ENCODE measurements at regions not wholly inside any gene's neighbourhood (a gene's known extent, or its start where the extent isn't known, plus 50 kb on each side); places are given as distances from the start of the nearest gene placed in this dataset.

DNA sequence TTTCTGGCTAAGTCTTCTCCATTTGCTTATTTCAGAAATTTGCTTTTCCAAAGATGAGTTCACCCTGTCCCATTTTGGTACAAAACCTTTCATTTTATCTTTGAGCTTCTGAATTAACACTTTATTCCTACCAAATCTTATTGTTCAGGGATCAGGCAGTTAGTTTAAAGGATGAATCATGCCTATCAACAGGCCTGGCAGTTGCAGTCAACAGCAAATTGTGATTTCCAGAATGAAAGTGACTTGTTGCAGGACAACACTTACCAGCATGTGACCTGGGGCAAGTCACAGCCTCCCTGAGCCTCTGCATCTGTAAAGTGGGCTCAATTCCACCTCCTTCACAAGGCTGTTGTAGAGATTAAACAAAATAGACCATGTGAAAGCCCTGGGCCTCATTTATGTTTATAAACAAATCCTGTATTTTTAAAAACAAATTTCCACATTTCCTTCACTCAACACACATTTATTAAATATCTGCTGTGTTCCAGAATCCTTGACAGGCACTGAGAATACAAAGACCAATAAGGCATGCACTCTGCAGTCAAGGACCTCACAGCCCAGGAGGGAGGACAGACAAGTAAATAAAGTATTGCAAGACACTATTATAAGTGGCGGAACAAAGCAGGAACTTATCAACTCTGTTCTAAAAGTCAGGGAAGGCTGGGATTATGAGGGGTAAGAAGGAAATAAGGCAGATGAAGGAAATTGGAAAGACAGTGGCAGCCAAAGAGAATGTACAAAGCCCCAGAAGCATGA lies 359.1 kb upstream of the IL12A start:
- no peak for DNase-seq

DNA sequence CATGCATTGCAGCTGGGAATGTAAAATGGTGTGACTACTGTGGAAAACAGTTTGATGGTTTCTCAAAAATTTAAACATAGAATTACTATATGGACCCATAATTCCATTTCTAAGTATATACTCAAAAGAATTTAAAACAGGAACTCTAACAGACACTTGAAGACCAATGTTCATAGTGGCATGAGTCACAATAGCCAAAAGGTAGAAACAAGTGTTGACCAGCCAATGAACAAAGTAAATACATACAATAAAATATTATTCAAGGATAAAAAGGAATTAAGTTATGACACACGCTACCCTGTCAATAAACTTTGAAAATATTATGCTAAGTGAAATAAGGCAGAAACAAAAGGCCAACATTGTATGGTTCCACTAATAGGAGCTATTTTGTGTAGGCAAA lies 357.4 kb upstream of the IL12A start:
- DNase-seq, result no peak

DNA sequence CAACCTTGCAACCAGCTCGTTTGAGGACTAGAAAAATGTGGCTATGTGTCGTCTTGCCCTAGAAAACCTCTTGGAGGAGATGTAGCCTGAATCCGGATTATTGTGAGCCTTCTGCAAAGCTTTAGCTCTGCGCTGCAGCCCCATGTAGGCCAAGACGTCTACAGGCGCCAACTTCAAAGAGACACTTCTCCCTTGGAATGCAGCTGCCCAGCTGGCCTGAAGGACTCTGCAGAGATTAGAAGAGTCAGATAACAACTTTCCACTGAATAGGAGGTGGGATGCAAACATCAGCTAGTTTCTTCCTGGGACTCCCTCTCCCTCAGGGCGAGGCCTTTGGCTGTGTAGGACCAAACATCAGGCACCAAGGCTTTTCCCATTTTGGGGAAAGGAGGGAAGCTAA lies 356.5 kb upstream of the IL12A start:
- DNase-seq, result no peak

DNA sequence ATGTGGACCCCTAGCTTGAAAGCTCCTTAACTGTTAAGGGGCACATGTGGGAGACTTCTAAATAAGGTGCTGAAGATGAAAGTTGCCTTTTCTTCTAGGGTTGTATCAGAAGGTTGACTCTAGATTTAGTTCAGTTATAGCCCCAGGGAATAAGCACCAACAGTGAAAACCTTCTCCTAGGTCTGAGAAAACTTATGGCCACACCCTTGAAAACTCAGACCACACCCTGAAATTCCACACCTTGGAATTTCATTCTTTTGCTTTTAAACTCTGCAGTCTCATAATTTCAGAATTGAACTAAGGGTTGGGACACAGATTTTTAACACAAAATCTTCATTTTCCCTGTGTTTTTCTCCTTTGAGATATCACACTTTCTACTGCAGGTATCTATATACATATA lies 355.8 kb upstream of the IL12A start:
- DNase-seq, result no peak

DNA sequence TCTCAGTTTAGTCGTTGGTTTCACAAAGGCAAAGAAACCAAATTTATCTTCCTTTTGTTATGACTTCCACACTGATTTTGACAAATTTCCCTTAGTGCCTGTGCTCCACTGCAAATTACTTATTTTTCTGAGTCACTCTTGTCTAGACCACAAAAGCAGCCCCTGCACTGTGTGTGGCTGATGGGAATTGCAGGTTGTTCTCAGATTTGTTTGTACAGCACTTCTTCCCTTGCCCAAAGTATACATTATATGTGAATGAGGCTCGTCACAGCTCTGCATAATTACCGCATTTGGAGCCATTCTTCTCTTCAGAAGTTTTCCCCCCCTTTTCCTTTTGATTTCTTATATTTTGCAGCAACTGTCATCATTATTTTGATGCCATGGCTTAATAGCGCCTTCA lies 354.2 kb upstream of the IL12A start:
- no peak for DNase-seq

DNA sequence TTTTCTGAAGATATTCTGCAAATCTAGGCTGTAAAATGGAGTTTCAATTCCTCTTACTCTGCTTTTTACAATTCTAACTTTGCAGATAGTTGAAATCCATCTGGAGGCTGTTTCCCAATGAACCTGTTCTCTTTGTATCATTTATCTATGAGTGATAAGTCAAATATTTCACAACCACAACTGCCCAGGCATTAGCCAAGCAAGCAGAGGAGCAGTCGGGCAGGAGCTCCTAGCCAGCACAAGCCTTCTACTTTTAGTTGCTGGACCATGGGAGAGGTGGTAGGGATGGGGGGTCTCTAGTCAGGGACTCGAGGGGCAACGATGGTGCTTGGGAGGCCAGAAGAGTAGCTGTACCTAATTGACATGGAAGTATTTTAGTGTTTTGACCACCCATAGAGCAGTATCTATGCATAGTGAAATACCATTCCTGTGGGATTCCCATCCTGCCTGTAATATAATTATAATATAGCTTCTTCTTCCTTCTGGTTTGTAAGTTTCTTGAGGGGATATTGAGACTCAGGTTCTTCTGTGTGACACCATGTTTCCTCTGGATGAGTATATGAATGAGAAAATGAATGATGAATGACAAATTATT lies 353.5 kb upstream of the IL12A start:
- DNase-seq, result no peak

DNA sequence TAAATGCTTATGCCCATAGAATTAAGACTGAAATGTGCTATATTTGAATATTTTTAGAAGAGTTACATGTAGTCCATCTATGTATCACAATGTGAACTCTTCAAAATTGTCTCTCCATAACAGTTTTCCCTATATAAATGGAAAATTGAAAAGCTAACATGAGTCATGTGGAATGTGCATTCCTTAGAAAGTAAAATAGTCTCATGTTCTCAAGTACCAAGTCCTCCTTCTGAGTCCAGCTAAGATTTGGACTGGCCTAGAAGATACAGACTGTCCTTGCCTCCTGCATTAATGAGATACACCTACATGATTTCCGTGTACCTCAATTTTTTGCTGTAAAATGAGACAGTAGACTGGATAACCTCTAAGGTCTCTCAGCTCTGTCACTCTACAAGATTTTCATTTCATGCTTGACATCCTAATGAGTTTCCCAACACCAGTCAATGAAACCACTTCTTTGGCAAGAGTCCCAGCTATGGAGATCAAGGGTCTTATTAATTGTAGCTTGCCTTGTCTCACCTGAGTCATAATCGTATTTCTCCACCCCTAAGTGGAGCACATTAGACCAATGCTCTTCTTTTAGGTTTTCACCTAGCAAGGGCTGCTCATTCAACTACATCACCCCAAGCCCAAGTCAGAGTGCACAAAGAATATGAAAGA lies 350.6 kb upstream of the IL12A start:
- no peak for DNase-seq

DNA sequence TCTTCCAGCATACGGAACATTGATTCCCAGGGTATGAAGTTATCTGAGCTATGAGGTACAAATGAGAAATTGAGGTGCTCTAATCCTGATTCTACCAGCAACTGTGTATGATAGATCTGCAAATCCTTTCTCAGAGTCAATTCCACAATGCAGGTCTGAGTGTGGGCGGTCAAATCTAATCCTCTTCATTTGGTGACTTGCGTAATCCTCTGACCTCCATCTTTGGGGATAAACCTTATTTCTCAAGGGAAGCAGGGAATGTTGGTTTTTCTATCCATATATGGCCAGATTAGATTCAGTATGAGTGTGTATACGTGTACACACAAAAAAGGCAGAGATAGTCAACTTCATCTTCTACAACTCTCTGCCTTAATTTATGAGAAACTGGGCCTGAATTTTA lies 348.4 kb upstream of the IL12A start:
- DNase-seq, result no peak

DNA sequence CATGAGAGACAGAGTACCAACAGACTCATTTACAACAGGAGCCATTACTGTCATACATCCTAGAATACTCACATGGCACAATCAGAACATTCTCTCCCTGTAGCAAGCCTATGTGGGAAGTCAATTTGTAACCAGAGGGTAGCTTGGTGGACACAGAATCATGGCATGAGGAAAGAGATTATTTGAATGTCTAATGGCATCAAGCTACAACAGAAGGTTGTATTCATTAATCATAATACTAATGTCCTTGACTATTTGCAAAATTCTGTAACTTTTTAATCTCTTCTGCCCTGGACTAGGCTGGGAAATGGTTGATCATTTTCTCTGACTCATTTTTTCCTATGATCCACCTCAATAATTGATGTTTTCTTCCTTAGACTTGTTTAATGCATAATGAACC lies 345.2 kb upstream of the IL12A start:
- DNase-seq, result no peak

DNA sequence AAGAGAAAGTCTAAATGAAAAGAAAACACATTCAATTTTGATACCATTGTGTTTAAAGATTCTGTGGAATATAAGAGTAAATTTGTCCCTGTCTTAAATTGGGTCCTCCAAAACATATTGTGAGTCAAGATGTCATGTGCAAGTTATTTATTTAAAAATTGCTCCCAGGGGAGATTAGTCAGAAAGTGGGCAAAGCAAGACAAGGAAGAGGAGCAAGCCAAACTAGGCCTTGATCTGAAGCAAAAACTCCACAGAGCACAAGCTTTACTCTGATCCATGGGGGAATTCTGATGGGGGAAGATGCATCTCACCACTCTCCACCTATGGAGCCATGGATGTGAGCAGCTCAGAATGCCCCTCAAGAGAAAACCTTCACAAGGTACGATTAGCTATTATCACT lies 342.8 kb upstream of the IL12A start:
- DNase-seq, result no peak

DNA sequence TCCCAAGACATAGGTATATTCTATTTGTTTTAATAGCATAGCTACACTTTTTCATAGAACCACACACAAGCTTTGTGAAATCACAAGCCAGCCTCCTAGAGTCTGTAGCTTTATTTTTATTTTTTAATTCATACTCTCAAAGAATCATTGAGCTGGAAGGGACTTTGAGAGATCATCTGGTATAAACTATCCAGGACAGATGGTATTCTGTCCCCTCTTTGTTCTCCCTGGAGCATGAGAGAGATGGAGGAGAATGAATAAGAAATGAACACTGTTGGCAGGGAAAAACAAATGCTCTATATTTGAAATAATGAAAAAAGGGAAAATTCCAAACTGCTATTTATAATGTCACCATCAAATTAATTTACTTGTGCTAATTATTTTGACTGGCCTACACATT lies 338.7 kb upstream of the IL12A start:
- DNase-seq, result no peak

DNA sequence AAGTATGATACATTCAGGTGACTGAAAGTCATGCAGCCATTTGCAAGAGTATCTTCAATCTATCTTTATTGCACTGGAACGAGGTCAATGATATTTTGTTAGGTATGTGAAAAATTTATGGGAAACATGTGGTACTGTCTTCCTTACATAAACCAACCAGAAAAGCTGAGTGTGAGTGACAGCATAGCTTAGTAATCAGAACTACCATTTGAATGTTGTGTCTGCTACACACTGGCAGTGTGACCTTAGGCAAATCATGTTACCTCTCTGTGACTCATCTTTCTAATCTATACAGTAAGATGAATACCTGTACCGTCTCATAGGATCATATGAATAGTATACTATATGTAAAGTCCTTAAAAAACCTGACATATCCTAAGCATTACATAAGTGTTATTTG lies 337.9 kb upstream of the IL12A start:
- no peak for DNase-seq

DNA sequence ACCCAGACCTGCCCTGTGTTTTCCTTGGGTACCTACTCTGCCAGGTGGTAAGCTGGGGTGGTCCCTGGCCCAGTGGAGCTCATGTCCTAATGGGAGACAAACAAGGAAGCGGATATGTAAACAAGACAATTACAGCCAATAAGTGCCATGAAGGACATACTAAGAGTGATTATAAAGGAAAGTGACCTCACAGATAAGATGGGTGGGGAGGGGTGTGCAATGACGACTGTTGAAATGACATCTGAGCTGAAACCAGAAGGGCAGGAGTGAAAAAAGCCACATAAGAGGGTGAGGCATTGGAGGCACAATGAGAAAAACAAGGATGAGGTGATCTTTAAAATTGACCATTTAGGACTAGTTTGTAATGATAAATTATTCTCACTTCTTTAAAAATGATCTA lies 336.2 kb upstream of the IL12A start:
- no peak for DNase-seq

DNA sequence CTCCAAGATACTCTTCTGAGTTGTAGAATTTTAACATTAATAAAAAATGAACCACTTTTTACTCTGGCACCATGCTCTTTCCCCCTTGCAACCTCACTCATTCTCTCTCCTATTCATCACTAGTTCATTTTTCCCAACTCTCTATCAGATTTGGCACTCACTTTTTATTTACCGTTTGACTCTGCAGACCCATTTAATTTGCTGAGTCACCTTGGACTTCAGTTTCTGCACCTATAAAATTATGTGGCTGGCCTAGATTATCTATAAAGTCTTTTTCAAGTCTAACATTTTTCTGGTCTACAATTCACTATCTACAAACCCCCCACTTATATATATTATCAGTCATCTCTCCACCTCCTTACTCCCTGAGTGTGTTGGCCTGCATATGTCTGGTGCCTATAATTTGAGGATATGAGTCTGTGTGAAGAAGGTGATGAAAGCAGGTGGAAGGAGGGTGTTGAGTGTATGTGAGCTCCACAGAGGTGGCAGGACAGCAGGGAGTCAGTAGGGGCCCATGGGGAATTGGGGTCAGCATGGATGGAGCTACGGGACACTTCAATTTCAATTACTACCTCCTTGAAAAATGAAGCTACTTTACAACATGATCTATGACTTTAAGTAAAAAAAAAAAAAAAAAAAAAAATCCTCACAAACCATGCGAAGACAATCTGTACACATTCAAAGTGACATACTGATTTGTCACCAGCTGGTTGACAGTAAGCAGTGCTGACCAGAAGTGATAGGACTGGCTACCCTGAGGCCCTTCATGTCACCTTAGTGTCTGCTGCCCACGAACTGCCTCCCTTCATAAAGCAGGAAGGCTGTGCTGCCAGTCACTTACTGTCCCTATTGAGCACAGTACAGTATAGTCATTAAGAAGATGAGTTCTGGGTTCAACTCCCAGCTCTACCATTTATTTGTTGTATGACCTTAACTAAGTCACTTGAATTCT lies 334.2 kb upstream of the IL12A start:
- no peak for DNase-seq

DNA sequence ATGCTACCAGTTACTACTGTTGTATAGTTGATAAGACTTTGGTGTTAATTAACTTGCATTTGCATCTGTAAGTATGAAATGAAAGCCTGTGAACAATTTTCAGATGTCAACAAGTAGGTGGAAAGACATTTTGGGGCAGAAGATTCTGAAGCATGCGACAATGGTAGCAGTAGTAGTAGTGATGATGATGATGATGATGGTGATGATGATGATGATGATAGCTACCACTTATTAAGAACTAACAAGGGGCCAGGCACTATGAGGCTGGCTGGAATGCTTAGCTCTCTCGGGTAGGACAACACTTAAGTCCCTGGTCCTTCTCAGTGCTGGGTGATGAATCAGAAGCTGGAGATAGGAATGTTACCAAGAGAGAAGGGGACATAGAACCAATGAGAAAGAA lies 333.4 kb upstream of the IL12A start:
- DNase-seq, result no peak

DNA sequence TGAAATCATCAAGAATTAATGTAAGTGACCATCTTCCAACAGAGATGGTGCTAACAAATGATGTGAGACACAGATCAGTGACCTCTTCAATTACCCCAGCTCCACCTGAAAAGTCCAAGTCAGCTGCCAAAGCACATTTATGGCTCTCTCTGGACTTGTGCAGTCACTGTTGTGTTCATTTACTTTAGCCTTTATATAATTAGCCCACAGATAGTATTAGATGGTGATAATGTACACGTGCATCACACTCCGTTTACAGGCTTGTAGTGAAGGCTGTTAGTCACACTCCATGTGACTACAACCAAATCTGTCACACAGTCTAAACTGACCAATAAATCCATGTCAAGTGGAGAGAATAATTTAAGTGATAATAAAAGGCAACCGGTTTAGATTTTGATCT lies 331.5 kb upstream of the IL12A start:
- no peak for DNase-seq

DNA sequence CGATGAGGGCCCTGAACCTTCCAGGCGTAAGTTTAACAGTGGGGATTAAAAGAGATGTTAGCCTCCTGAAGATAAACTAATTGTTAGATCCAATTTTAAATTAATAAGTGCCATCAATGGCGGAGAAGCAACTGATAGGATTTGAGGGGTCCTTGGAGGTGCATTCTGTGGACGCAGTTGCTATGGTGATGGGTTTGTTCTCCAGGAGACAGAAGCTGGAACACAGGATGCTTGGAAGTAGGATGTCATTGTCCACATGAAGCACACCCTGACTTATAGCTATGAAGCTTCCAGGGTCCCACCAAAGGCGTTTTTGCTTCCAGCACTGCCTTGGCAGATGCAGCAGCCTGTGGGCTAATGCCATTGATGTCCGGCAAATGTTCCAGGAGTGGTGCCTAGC lies 331.0 kb upstream of the IL12A start:
- no peak for DNase-seq

DNA sequence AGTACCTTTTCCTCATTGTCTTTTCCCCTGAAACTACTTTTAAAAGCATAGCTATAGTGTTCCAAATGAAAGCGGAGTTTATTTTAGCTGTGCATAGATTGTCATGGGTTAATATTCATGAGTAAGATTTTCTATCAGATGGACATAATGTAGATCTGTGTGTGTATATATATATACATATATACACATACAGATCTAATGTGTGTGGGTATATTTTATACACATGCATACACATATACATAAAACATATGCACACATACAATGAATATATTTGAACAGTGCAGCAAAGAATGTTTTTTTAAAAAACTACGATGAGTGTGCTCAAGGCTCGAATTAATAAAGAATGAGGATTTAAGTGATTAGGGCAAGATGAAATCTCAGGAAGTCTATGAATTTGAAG lies 328.3 kb upstream of the IL12A start:
- no peak for DNase-seq

DNA sequence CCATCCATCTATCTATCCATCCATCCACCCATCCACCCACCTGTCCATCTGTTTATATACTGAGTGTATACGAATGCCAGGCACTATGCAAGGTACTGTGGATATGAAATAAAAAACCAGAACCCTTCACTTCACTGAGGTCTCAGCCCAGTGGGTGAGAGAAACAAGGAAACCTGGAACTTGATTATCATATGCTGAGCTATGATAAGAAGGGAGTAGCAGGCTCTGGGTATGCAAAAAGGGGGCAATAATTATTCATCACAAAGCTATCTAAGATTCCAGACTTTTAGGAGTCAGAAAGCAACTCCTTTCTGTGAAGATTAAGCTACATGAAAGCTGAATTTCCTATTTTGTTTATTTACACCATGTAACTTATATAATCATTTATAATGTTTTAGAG lies 327.7 kb upstream of the IL12A start:
- no peak for DNase-seq

DNA sequence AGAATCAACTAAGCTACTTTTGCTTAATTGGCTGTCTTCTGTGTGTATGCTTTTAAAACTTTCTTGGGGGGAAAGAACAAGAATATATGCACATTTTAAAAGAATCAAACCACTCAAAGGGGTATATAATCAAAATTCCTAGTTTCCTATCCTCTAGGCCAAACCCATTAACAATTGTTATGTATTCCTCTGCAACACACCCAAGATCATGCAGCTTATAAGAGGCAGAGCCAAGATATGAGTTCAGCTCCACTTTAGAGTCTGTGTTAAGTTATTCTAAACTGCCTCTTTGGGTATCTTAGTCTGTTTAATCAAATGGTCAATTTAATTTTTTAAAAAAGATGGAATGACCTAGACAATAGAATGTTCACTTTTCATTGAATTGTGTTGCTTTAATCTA lies 326.1 kb upstream of the IL12A start:
- no peak for DNase-seq

DNA sequence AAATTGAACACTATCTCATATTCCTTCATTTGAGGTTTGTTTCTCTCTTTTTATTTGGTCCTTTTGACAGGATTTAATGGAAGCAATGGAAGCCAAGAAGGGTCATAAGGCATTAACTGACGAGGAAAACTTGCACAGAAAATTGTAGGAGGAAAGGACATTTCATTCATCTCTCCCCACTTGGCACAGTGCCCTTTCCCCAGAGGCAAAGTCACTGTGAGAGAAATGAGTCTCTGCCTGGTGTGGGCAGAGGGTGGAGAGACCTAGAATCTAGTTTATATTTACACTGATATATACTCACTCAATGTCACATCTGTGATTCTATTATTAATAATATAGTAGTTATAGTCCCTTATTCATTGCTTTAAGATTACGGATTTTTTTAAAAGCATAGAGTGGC lies 324.6 kb upstream of the IL12A start:
- no peak for DNase-seq

DNA sequence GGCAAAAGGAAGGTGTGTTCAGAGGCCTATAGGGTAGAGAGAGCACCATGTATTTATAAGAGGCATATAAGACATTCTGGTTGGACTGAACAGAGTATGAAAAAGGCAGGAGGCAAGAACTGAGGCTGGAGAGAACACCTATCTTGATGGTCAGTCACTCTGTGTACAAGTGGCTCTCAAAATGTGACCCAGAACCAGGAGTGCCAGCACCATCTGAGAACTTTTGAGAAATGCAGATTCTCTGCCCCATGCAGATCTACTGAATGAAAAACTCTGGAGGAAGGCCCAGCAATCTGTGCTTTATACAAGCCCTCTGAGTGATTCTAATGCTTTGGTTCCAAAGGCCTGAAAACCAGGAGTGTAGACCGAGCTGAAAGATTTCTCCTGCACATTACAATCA lies 324.0 kb upstream of the IL12A start:
- DNase-seq, result no peak

DNA sequence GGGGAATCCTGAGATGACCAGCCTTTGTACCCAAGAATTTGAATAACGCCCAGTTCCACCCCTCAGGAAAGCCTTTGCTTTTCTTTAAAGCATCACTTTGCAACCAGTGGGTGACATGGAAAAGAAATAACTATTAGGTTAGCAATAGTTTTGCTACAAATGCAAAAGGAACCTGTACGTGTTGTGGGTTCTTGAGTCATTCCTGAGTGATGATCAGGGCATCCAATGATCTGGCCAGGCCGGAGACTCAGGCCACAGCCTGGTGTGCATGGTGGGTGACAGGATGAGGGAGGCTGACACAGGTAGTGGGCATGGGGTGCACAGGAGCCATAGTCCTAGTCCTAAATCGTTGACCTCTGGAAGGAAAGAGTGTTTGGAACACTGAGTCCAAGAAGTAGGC lies 321.4 kb upstream of the IL12A start:
- DNase-seq, result no peak

DNA sequence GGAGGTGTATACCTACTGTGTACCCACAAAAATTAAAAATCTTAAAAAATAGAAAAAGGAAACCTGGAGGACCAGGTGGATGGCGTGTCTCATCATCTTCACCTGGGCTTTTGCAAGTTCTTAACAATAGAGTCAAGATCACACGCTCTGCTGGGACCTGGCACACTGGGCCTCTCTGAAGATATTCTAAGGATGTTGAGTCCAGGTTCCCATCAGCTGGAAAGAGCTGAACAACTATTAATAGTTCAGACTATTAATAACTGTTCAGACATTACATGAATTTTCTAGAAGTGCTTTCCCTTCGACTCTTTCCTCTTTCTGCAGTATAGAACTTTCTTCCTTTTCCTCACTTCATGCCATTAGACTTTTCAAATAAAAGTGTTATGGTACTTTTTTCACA lies 320.2 kb upstream of the IL12A start:
- DNase-seq, result no peak
